CD4-positive, alpha-beta T cell treated with Interleukin-4 for 4 hours (primary cell): ENCODE measurements at regions not wholly inside any gene's neighbourhood (a gene's known extent, or its start where the extent isn't known, plus 50 kb on each side); places are given as distances from the start of the nearest gene placed in this dataset.
A peak's percentile ranks its signal among the peaks of the same experiment; 100 is the strongest.
"Not testable (repeated sequence)": the region's sequence is repeated elsewhere in the genome, so short reads cannot be mapped to it uniquely, and the experiment has no call there.

Experiments
- DNase-seq: peaks from one replicate; pipeline ENCODE4 v3.0.0-alpha.2; 2020

DNA sequence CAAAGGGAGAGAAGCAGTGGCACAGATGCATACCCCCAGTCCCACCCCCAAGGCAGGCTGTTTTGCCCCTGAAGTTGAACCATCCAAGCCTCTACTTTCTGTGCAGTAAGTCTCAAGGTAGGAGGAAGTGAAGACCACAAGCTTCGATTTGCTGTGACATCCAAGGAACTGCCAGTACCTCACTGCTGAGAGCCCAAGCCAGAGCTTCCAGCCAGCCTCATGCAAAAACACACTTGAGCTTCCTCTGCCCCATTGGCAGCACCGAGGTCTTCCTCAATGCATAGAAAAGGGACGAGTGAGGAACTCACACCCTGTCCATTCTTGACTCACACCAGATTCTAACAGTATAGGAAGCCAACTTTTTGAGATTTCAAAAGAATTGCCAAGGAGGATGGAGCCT lies 311.7 kb downstream of the BCL2L11 start:
- DNase-seq = not testable (repeated sequence)

DNA sequence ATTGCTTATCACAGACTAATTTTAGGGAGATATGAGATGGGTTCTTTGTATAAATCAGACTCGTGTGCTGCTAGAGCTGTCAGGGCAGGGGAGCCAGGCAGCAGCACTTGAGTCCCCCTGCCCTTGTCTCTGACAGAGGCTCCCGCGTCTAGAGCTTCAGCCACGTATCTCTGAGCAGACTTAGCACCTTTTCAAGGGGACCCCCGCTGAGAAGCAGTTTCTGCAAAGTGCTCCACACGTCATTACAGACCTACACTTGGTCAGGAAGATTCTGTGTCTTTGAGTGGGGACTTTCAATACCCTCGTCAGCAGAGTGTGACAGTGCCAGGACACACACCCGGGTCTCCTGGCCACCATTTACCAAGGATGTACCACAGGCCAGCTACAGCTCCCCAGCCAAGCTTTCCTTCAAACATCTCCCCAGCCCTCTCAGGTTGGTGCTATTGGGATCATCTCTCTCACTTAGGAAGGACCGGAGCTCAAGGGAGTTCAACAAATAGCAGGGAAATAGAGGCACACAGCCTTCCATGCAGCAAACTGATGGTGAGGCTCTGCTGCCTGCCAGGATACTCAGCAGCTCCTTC lies 312.3 kb downstream of the BCL2L11 start:
- not testable (repeated sequence) for DNase-seq

GRCh38 chr2:111433892-111434607 lies 313.3 kb downstream of the BCL2L11 start:
- DNase-seq = not testable (repeated sequence)

- not testable (repeated sequence) for DNase-seq
Measured at GRCh38 chr2:111434608-111434939, 313.9 kb downstream of the BCL2L11 start.

DNA sequence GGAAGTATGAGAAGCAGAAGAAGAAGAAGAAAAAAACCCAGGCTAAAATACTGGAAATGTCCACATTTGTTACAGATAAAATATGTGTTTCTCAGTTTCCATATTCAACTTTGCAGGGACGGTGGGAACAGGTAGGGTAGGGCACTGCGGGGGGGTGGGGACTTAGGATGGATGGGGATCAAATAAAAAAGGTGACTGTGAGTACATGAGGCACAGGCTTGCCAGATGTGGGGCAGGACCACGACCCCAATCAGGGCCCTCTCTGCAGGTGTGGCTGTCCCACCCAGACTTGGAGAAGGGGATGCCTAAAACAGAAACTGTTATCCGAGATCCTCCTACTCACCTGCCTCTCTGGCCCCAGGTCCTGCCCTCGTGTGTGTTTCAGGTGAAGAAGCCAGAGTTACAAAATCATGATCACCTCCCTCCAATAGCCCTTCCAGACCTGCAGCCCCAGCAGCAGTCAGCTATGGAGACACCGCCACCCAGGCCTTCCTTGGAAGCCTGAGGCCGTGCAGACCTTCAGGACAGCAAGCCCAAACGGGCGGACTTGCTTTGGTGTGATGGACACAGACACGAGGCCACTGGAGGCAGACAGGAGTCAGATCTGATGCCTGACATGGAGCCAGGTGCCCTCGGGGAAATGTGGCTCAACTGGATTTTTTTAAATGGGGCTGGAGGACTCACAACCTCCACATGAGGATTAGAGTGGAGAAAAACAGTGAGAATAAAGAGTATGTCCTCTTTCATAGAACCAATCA lies 315.0 kb downstream of the BCL2L11 start:
- not testable (repeated sequence) for DNase-seq

GRCh38 chr2:111436411-111436810 lies 315.7 kb downstream of the BCL2L11 start:
- DNase-seq = not testable (repeated sequence)

- not testable (repeated sequence) for DNase-seq
Measured at GRCh38 chr2:111437288-111437990, 316.7 kb downstream of the BCL2L11 start.

GRCh38 chr2:111438161-111438560 lies 317.4 kb downstream of the BCL2L11 start:
- DNase-seq = not testable (repeated sequence)

GRCh38 chr2:111439237-111439636 lies 318.5 kb downstream of the BCL2L11 start:
- DNase-seq = not testable (repeated sequence)

- not testable (repeated sequence) for DNase-seq
Measured at GRCh38 chr2:111441614-111442013, 320.9 kb downstream of the BCL2L11 start.

GRCh38 chr2:111442767-111443454 lies 322.2 kb downstream of the BCL2L11 start:
- DNase-seq = peak; percentile 44

GRCh38 chr2:111444516-111444915 lies 323.8 kb downstream of the BCL2L11 start:
- DNase-seq = not testable (repeated sequence)

DNA sequence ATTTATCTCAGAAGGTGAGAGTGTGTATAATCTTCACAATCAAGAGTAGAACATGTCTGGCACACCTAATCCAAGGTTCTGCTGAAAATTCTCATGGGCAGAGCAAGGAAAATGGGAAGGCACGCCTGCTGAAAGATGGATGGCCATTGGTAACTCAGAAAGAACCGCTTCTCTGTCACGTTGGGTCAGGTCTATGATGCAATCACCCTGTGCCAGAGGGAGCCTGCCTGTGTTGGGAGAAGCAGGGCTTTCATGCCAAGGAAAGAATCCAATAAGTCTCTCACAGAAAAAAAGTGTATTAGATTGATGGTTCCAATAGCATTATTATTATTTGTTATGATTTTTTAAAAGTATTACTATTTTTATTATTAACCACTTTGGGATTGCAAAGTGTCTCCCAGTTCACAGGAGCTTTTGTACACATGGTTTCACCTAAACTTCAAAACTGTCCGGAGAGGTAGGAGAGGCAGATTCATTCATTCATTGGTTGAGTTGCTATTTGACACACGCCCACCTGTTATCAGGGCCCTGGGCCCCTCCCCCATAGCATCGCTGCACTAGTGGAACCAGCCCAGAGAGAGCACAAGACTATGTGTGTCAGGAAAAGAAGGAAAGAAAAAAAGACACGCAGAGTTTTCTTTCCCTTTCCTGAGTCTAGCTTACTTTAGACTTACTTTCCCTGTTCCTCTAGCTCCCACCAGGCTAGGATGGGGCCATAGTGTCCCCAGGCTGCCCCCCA lies 324.6 kb downstream of the BCL2L11 start:
- DNase-seq = not testable (repeated sequence)

DNA sequence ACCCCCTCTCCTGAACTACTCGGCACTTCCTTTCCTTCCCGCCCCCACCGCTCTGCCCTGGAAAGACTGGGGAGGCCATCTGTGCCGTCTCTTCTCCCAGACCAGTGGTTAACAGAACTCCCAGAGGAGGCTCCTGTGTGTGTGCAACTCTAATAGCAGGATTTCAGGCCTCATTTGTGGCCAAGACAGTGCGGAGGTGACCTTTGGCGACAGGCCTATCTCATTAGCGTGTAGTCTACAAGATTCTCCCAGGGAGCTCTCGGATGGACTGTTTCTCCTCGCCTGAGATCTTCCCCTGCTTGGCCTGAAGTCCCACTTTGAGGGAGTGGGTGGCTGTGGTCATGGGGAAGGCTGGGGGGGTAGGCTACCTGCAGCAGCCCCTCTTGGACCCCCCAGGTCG lies 325.2 kb downstream of the BCL2L11 start:
- not testable (repeated sequence) for DNase-seq

- DNase-seq = not testable (repeated sequence)
Measured at GRCh38 chr2:111447482-111447881, 326.8 kb downstream of the BCL2L11 start.

DNA sequence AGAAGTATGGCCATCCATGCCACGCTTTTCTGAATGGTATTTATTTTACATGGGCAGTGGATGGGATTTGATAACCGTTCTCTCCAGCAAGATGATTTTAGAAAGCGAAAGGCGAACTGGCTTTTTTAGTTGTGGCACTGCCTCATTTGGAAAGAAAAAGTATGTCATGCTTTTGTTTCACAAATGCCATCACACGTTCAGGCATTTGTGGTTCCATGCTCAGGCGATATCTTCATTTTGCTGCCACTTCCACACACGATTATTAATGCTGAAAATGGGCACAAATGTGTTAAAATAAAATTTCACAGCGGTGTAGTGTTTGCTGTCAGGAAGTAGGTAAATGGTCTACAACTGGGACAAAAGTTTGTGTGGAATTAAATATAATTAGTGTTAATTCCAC lies 328.1 kb downstream of the BCL2L11 start:
- DNase-seq = not testable (repeated sequence)

GRCh38 chr2:111450526-111450925 lies 329.8 kb downstream of the BCL2L11 start:
- peak; percentile 43 for DNase-seq

GRCh38 chr2:111451692-111452199 lies 331.0 kb downstream of the BCL2L11 start:
- DNase-seq = not testable (repeated sequence)

DNA sequence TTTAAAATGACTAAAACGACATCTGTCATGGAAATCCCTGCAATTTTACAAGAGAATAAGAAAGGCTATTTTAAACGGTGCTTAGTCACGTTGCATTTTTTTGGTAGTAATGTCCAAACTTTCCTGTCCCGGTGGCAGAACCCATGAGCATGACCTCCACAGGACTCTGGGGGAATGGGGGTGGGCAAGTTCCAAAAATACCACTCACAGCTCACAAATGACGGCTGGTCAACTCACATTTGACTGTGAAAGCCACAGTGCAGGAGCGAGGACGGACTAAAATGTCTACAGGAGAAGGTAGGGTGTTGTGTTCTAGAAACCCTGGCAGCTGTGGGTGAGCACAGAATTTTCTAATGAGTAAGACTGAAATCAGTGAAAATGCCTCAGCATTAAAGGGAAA lies 331.5 kb downstream of the BCL2L11 start:
- not testable (repeated sequence) for DNase-seq

GRCh38 chr2:111453308-111453707 lies 332.6 kb downstream of the BCL2L11 start:
- DNase-seq = not testable (repeated sequence)

- DNase-seq = not testable (repeated sequence)
Measured at GRCh38 chr2:111453816-111454215, 333.1 kb downstream of the BCL2L11 start.

GRCh38 chr2:111454404-111454803 lies 333.7 kb downstream of the BCL2L11 start:
- DNase-seq = peak; percentile 73
